Superior temporal gyrus (tissue), 1 donor: ENCODE measurements at regions not wholly inside any gene's neighbourhood (a gene's known extent, or its start where the extent isn't known, plus 50 kb on each side); places are given as distances from the start of the nearest gene placed in this dataset.
"Not testable (repeated sequence)": the region's sequence is repeated elsewhere in the genome, so short reads cannot be mapped to it uniquely, and the experiment has no call there.

Experiments used
- DNase-seq: peaks from one replicate; pipeline ENCODE4 v3.0.0-alpha.2; 2016; ENCODE audit errors: extremely low spot score

GRCh38 chr3:20484126-20484525 lies 298.1 kb upstream of the SGO1 start:
- DNase-seq: no peak

- DNase-seq: no peak
Measured at GRCh38 chr3:20482350-20482749, 296.3 kb upstream of the SGO1 start.

- DNase-seq: no peak
Measured at GRCh38 chr3:20480786-20481365, 294.9 kb upstream of the SGO1 start.

GRCh38 chr3:20478436-20478835 lies 292.4 kb upstream of the SGO1 start:
- no peak for DNase-seq

- not testable (repeated sequence) for DNase-seq
Measured at GRCh38 chr3:20464237-20464636, 278.2 kb upstream of the SGO1 start.

- no peak for DNase-seq
Measured at GRCh38 chr3:20462723-20463122, 276.7 kb upstream of the SGO1 start.

- DNase-seq: no peak
Measured at GRCh38 chr3:20462226-20462625, 276.2 kb upstream of the SGO1 start.

GRCh38 chr3:20458994-20459716 lies 273.1 kb upstream of the SGO1 start:
- DNase-seq: no peak

GRCh38 chr3:20456511-20456910 lies 270.5 kb upstream of the SGO1 start:
- no peak for DNase-seq

- no peak for DNase-seq
Measured at GRCh38 chr3:20451170-20451569, 265.2 kb upstream of the SGO1 start.

- no peak for DNase-seq
Measured at GRCh38 chr3:20450611-20451010, 264.6 kb upstream of the SGO1 start.

- DNase-seq: no peak
Measured at GRCh38 chr3:20442846-20443245, 256.8 kb upstream of the SGO1 start.

- DNase-seq: not testable (repeated sequence)
Measured at GRCh38 chr3:20427268-20427667, 241.3 kb upstream of the SGO1 start.

- no peak for DNase-seq
Measured at GRCh38 chr3:20425138-20425537, 239.1 kb upstream of the SGO1 start.

- DNase-seq: no peak
Measured at GRCh38 chr3:20424086-20424485, 238.1 kb upstream of the SGO1 start.

- no peak for DNase-seq
Measured at GRCh38 chr3:20422391-20422790, 236.4 kb upstream of the SGO1 start.

GRCh38 chr3:20417388-20418108 lies 231.5 kb upstream of the SGO1 start:
- no peak for DNase-seq

- DNase-seq: no peak
Measured at GRCh38 chr3:20406611-20407011, 220.6 kb upstream of the SGO1 start.

- no peak for DNase-seq
Measured at GRCh38 chr3:20405744-20406143, 219.7 kb upstream of the SGO1 start.

- DNase-seq: no peak
Measured at GRCh38 chr3:20405231-20405630, 219.2 kb upstream of the SGO1 start.

GRCh38 chr3:20404741-20405100 lies 218.7 kb upstream of the SGO1 start:
- no peak for DNase-seq

- DNase-seq: no peak
Measured at GRCh38 chr3:20403986-20404740, 218.2 kb upstream of the SGO1 start.
